A673 (cell line): ENCODE measurements at regions not wholly inside any gene's neighbourhood (a gene's known extent, or its start where the extent isn't known, plus 50 kb on each side); places are given as distances from the start of the nearest gene placed in this dataset.

ENCODE experiments used
- BruUV-seq: library from RNA; stranded (reverse); fragments of 400-500 nt; replicated peaks from 2 replicates; lab custom pipeline; 2021; lab: Mats Ljungman, UMichigan
- CTCF ChIA-PET: fragments of 300-600 bp; sonication (Branson Sonifier 250); formaldehyde crosslinking; loops from one replicate; lab custom pipeline; 2022; ENCODE audit warnings: antibody characterized with exemption; lab: Charles Lee
- POLR2A ChIA-PET: fragments of 300-600 bp; sonication (Branson Sonifier 250); formaldehyde crosslinking; loops from one replicate; lab custom pipeline; 2022; ENCODE audit warnings: antibody characterized with exemption; ENCODE audit not compliant: low non-redundant PET; lab: Charles Lee
- DNase-seq: peaks from one replicate; pipeline ENCODE4 v3.0.0-alpha.2; 2015; ENCODE audit warnings: low spot score
- H3K27ac ChIP-seq: fragments of 200-600 bp; sonication (generic); 2 replicates; pipeline ENCODE4 v1.5.1; 2016; ENCODE audit warnings: mixed run types, low read depth, mild to moderate bottlenecking, mixed read lengths, antibody characterized with exemption, low read length; ENCODE audit not compliant: poor library complexity, severe bottlenecking
- H3K27me3 ChIP-seq: fragments of 200-600 bp; sonication (generic); replicated peaks from 2 replicates; pipeline ENCODE4 v1.6.1; 2017; ENCODE audit warnings: mixed run types, low read depth, mild to moderate bottlenecking, mixed read lengths, antibody characterized with exemption, low read length; ENCODE audit not compliant: insufficient read depth, poor library complexity
- H3K36me3 ChIP-seq: fragments of 200-600 bp; sonication (generic); 2 replicates; pipeline ENCODE4 v1.6.1; 2016; ENCODE audit warnings: mixed run types, mild to moderate bottlenecking, mixed read lengths, antibody characterized with exemption, low read length; ENCODE audit not compliant: insufficient read depth, poor library complexity, severe bottlenecking
- H3K4me1 ChIP-seq: fragments of 200-600 bp; sonication (generic); 2 replicates; pipeline ENCODE4 v1.6.1; 2017; ENCODE audit warnings: mixed run types, mild to moderate bottlenecking, mixed read lengths, antibody characterized with exemption, low read length; ENCODE audit not compliant: insufficient read depth, poor library complexity, severe bottlenecking
- H3K4me3 ChIP-seq: fragments of 200-600 bp; sonication (generic); 2 replicates; pipeline ENCODE4 v1.5.1; 2016; ENCODE audit warnings: low read depth, mixed run types, mild to moderate bottlenecking, mixed read lengths, low read length; ENCODE audit not compliant: poor library complexity, severe bottlenecking
- H3K9me3 ChIP-seq: fragments of 200-600 bp; sonication (generic); 2 replicates; pipeline ENCODE4 v1.6.1; 2016; ENCODE audit warnings: mixed run types, low read depth, mild to moderate bottlenecking, mixed read lengths, antibody characterized with exemption, low read length; ENCODE audit not compliant: poor library complexity, severe bottlenecking
- CTCF ChIP-seq: fragments of 300-800, 200-600 bp; sonication (generic); conservative IDR thresholded peaks from 2 replicates; pipeline ENCODE4 v1.5.1; 2017; ENCODE audit warnings: low read depth, mild to moderate bottlenecking, antibody characterized with exemption, low read length, moderate library complexity, mixed read lengths
- EZH2 ChIP-seq: fragments of 200-600 bp; sonication (generic); IDR thresholded peaks from 2 replicates; pipeline ENCODE4 v1.6.1; 2017; ENCODE audit warnings: borderline replicate concordance, low read depth, mild to moderate bottlenecking, mixed read lengths, antibody characterized with exemption, low read length; ENCODE audit not compliant: poor library complexity, severe bottlenecking
- intact Hi-C: fragments of 100-400 bp; cut with micrococcal nuclease; formaldehyde crosslinking; loops from one replicate; pipeline ENCODE4 v1.10.0; 2022; ENCODE audit not compliant: unreplicated experiment

GRCh38 chr1:10909697-10910680, 102.5 kb upstream of the TARDBP start:
- H3K4me3 ChIP-seq, result no peak overlapping the region
- CTCF ChIA-PET, result no interaction called here
- DNase-seq, result peak; percentile 60
- BruUV-seq, result no TSS peak
- POLR2A ChIA-PET, result no interaction called here
- TF ChIP-seq EZH2 (no peak), CTCF (peak; percentile 72)
- H3K9me3 ChIP-seq, result no peaks in the 10 kb centered on the region
- no peaks in the 10 kb centered on the region for H3K36me3 ChIP-seq
- H3K27ac ChIP-seq, result no peak overlapping the region
- H3K4me1 ChIP-seq, result peaks cover 7% of the 10 kb centered on the region
- intact Hi-C loops, result no loop called here
- H3K27me3 ChIP-seq, result no peaks in the 10 kb centered on the region

- no TSS peak for BruUV-seq
- H3K4me1 ChIP-seq, result no peaks in the 10 kb centered on the region
- H3K9me3 ChIP-seq, result no peaks in the 10 kb centered on the region
- intact Hi-C loops, result no loop called here
- H3K36me3 ChIP-seq, result no peaks in the 10 kb centered on the region
- H3K27ac ChIP-seq, result no peak overlapping the region
- no peak overlapping the region for H3K4me3 ChIP-seq
- no peak for DNase-seq
- TF ChIP-seq EZH2 (no peak), CTCF (no peak)
- CTCF ChIA-PET, result no interaction called here
- POLR2A ChIA-PET, result no interaction called here
- no peaks in the 10 kb centered on the region for H3K27me3 ChIP-seq
Measured at GRCh38 chr1:10910681-10911489, 101.6 kb upstream of the TARDBP start.

- BruUV-seq, result no TSS peak
- intact Hi-C loops, result no loop called here
- no peaks in the 10 kb centered on the region for H3K36me3 ChIP-seq
- CTCF ChIA-PET, result no interaction called here
- no peak for DNase-seq
- H3K4me3 ChIP-seq, result no peak overlapping the region
- TF ChIP-seq EZH2 (no peak), CTCF (no peak)
- H3K27me3 ChIP-seq, result no peaks in the 10 kb centered on the region
- H3K9me3 ChIP-seq, result no peaks in the 10 kb centered on the region
- no peak overlapping the region for H3K27ac ChIP-seq
- no peaks in the 10 kb centered on the region for H3K4me1 ChIP-seq
- POLR2A ChIA-PET, result no interaction called here
Measured at GRCh38 chr1:10911490-10912166, 100.8 kb upstream of the TARDBP start.
